GM12873 (cell line): ENCODE measurements at regions not wholly inside any gene's neighbourhood (a gene's known extent, or its start where the extent isn't known, plus 50 kb on each side); places are given as distances from the start of the nearest gene placed in this dataset.

Experiments used
- TF ChIP-seq, protein P1 (sequence below): IDR thresholded peaks from 2 replicates; pipeline ENCODE4 v1.5.1; 2012; ENCODE audit warnings: low read depth, mild to moderate bottlenecking, moderate library complexity, low read length, control low read depth; ENCODE audit not compliant: insufficient read depth; ENCODE audit errors: missing control alignments

DNA sequence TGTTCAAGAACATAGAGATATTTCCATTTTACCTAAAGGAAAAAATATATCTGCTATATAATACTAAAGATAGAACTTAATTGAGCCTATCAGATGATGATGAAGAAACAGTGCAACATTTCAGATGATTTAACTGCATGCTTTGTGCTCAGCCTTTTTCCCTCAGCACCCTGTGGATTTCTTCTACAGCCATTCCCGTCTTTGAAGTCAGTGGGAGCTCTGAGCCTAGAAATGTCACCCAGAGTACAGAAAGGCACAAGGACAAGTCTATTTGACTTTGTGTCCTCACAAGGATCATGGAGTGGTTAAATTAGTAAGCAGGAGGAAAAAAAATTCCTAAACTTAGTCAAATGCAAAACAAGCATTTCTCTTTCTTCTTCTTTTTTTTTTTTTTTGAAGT, 994.0 kb upstream of the FLRT2 start:
- TF ChIP-seq, protein P1, sequence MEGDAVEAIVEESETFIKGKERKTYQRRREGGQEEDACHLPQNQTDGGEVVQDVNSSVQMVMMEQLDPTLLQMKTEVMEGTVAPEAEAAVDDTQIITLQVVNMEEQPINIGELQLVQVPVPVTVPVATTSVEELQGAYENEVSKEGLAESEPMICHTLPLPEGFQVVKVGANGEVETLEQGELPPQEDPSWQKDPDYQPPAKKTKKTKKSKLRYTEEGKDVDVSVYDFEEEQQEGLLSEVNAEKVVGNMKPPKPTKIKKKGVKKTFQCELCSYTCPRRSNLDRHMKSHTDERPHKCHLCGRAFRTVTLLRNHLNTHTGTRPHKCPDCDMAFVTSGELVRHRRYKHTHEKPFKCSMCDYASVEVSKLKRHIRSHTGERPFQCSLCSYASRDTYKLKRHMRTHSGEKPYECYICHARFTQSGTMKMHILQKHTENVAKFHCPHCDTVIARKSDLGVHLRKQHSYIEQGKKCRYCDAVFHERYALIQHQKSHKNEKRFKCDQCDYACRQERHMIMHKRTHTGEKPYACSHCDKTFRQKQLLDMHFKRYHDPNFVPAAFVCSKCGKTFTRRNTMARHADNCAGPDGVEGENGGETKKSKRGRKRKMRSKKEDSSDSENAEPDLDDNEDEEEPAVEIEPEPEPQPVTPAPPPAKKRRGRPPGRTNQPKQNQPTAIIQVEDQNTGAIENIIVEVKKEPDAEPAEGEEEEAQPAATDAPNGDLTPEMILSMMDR: no peak

DNA sequence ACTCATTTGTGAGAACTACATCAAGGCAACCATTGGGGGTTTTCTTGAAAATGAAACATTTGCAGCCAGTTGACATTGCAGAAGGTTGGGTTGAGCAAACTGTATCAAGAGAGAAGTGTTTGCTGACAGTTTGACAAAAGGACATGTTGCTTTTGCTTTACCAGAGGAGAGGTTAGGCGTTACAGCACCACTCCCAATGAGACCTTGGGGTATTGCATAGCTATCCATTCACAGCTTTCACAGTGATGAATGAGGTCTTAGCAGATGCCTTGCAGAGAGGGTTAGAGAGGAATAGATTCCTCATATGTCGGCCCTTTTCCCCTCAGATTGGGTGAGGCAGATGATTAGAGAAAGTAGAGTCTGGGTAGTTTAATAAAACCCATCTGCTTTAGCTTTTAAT, 988.9 kb upstream of the FLRT2 start:
- TF ChIP-seq, protein P1: no peak

DNA sequence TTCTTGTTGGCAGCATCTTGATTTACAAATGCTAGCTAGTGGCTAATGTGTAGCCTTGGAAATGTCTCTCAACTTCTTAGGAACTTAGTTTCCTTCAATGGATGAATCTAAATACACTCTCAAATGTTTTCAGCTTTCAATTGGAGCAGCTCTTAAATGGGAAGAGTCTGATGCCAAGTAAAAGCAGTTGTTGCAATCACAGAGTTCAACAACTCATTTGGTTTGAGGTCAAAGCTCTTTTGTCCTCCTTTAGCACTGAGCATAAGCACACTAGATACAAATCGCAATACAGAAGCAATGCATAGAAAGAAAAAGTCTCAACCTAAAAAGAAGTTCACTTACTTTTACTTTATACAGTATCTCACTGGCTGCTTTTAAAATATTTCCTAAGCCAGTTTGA, 986.1 kb upstream of the FLRT2 start:
- TF ChIP-seq, protein P1: no peak

DNA sequence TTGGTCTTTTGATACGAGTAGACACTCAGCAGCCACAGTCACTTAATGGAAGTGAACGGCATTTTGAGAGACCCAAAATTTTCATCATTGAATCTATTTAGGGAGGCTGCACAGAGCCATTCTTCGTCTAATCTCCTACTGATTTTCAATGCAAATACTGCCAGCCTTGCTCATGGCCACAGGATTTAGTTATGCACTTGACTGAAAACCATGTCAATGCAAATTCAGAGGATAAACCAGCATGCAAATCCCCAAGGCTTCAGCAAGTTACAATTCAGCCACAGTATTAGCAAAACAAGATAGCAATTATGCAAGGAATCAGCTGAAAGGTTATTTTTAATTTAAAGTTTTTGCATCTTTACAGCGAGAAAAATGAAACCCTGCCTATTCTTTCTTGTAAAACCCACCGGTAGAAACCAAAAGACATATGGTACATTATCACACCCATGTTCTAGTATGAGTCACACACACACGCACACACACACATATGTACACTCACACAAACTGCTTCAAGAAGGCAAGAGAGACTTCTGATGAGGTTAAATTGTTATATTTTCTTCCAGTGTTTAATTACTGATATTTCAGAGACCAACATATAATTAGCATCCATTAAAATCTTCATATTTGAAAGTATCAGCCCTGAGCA, 985.3 kb upstream of the FLRT2 start:
- TF ChIP-seq, protein P1: no peak

DNA sequence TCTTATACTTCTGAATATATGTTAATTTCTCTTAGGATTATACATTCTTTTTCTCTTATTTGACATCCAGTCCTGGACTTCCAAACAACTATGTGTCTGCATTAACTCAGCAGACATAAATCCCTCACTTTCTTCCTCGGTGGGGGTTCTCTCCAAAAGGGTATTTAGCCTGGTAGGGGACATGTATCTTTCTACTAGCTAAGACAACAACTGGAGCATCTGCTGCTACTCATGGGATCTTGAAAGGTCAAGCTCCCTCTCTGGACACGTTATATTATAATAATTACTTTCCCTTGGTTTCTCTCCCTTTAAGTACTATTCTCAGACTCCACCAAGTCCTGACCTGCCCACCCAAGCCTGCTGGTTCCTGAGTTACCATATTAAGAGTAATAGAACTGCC, 983.7 kb upstream of the FLRT2 start:
- TF ChIP-seq, protein P1: no peak

DNA sequence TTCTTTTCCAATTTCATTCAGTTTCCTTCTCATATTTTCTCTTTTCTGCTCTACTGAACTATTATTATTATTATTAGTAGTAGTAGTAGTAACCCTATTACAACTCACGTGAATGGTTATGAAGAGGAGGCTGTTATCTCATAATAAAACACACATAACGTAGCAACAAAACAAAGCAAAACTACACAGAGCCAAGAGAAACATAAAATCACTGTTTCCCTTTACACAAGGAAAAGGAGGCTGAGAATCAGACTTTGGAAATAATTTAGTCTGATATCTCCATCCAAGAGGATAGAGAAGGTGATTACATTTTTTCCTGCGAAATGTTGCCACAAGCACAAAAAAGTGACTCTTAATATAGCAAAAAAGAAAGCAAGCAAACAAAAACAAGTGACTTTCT, 975.8 kb upstream of the FLRT2 start:
- TF ChIP-seq, protein P1: no peak

DNA sequence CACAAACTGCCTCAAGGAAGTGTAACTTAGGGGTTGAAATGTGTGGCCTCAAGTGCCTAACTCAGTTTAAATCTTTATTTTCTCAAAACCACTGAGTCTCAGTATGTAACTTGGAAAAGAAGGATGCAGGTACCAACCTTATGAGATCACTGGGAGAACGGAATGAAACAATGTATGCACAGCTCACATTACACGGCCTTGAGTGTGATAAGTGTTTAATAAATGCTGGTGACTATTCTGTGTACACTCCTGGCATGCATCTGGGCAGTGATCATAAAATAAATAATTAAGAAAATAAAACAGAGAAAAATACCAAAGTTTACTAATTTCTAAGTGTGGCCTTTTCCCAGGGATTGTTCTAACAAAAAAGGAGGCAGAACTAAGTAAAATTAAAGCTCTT, 974.5 kb upstream of the FLRT2 start:
- TF ChIP-seq, protein P1: no peak
